Smooth muscle cell (in vitro differentiated cells): ENCODE measurements at regions not wholly inside any gene's neighbourhood (a gene's known extent, or its start where the extent isn't known, plus 50 kb on each side); places are given as distances from the start of the nearest gene placed in this dataset.
"Not testable (repeated sequence)": the region's sequence is repeated elsewhere in the genome, so short reads cannot be mapped to it uniquely, and the experiment has no call there.

Experiments used
- DNase-seq: peaks from one replicate; lab custom pipeline; 2025; ENCODE audit not compliant: unreplicated experiment; lab: John Stamatoyannopoulos, UW
- H2AFZ ChIP-seq: fragments of 200-600 bp; sonication (generic); 2 replicates; pipeline ENCODE4 v1.6.0; 2016; ENCODE audit warnings: antibody characterized with exemption, low read depth, mild to moderate bottlenecking
- H3F3A ChIP-seq: fragments of 200-600 bp; sonication (generic); 2 replicates; pipeline ENCODE4 v1.6.0; 2017; ENCODE audit warnings: antibody characterized with exemption, low read depth
- H3K27ac ChIP-seq: fragments of 200-600 bp; sonication (generic); 2 replicates; pipeline ENCODE4 v1.5.1; 2016; ENCODE audit warnings: low read depth, mild to moderate bottlenecking
- H3K27me3 ChIP-seq: fragments of 200-600 bp; sonication (generic); 2 replicates; pipeline ENCODE4 v1.6.1; 2016; ENCODE audit warnings: low read depth, mild to moderate bottlenecking
- H3K36me3 ChIP-seq: fragments of 200-600 bp; sonication (generic); 2 replicates; pipeline ENCODE4 v1.5.1; 2016; ENCODE audit warnings: low read depth
- H3K4me1 ChIP-seq: fragments of 200-600 bp; sonication (generic); 2 replicates; pipeline ENCODE4 v1.5.1; 2016; ENCODE audit warnings: low read depth
- H3K4me2 ChIP-seq: fragments of 200-600 bp; sonication (generic); 2 replicates; pipeline ENCODE4 v1.6.0; 2016; ENCODE audit warnings: mild to moderate bottlenecking
- H3K4me3 ChIP-seq: fragments of 200-600 bp; sonication (generic); 2 replicates; pipeline ENCODE4 v1.5.1; 2016; ENCODE audit warnings: mild to moderate bottlenecking
- H3K79me2 ChIP-seq: fragments of 200-600 bp; sonication (generic); 2 replicates; pipeline ENCODE4 v1.6.0; 2016; ENCODE audit warnings: low read depth, mild to moderate bottlenecking
- H3K9ac ChIP-seq: fragments of 200-600 bp; sonication (generic); 2 replicates; pipeline ENCODE4 v1.6.0; 2016; ENCODE audit warnings: low read depth
- H3K9me3 ChIP-seq: fragments of 200-600 bp; sonication (generic); replicated peaks from 2 replicates; pipeline ENCODE4 v1.5.1; 2016; ENCODE audit warnings: low read depth
- H4K20me1 ChIP-seq: fragments of 200-600 bp; sonication (generic); 2 replicates; pipeline ENCODE4 v1.6.0; 2016; ENCODE audit warnings: low read depth
- CTCF ChIP-seq: fragments of 200-600 bp; sonication (generic); IDR thresholded peaks from 2 replicates; pipeline ENCODE4 v1.5.1; 2017; ENCODE audit warnings: borderline replicate concordance, mild to moderate bottlenecking, antibody characterized with exemption; ENCODE audit not compliant: insufficient read depth, poor library complexity, severe bottlenecking
- WGBS: methylation state at CpG from one replicate; pipeline ENCODE4 v1.1.7; 2016; ENCODE audit warnings: low lambda C conversion rate; 5-methylcytosine and 5-hydroxymethylcytosine counted together

GRCh38 chr10:30688456-30688855 lies 58.9 kb upstream of the LYZL2 start:
- H2AFZ ChIP-seq = peak overlapping the region; percentile 75
- no peaks in the 10 kb centered on the region for H4K20me1 ChIP-seq
- no peak for DNase-seq
- no peaks in the 10 kb centered on the region for H3K9me3 ChIP-seq
- H3K27ac ChIP-seq = no peak overlapping the region
- H3K79me2 ChIP-seq = no peaks in the 10 kb centered on the region
- no peak overlapping the region for H3K4me2 ChIP-seq
- H3K27me3 ChIP-seq = peaks cover 17% of the 10 kb centered on the region
- no peak for TF ChIP-seq CTCF
- H3F3A ChIP-seq = no peaks in the 10 kb centered on the region
- no peaks in the 10 kb centered on the region for H3K4me1 ChIP-seq
- no peak overlapping the region for H3K9ac ChIP-seq
- H3K36me3 ChIP-seq = no peaks in the 10 kb centered on the region
- no peak overlapping the region for H3K4me3 ChIP-seq
- 50% methylated on average over 4 of the region's 4 CpGs for WGBS

GRCh38 chr10:30687698-30688213 lies 58.2 kb upstream of the LYZL2 start:
- Histone ChIP-seq H3K4me1 (no peaks in the 10 kb centered on the region), H3K9me3 (no peaks in the 10 kb centered on the region), H3K79me2 (no peaks in the 10 kb centered on the region), H3K36me3 (no peaks in the 10 kb centered on the region), H3K4me3 (no peak overlapping the region), H2AFZ (no peak overlapping the region), H3K27ac (no peak overlapping the region), H4K20me1 (no peaks in the 10 kb centered on the region), H3F3A (no peaks in the 10 kb centered on the region), H3K4me2 (no peak overlapping the region), H3K9ac (no peak overlapping the region), H3K27me3 (peaks cover 17% of the 10 kb centered on the region)
- peak; percentile 88 for TF ChIP-seq CTCF
- under 1% methylated on average over 7 of the region's 7 CpGs for WGBS
- peak; percentile 50 for DNase-seq

- Histone ChIP-seq H3K9me3 (no peaks in the 10 kb centered on the region), H4K20me1 (no peaks in the 10 kb centered on the region), H3F3A (no peaks in the 10 kb centered on the region), H3K27me3 (peaks cover 17% of the 10 kb centered on the region), H3K4me1 (no peaks in the 10 kb centered on the region), H3K4me3 (no peak overlapping the region), H3K9ac (no peak overlapping the region), H3K4me2 (no peak overlapping the region), H2AFZ (no peak overlapping the region), H3K27ac (no peak overlapping the region), H3K36me3 (no peaks in the 10 kb centered on the region), H3K79me2 (no peaks in the 10 kb centered on the region)
- DNase-seq = no peak
- TF ChIP-seq CTCF = no peak
- 59% methylated on average over 3 of the region's 3 CpGs for WGBS
These were observed 57.2 kb upstream of the LYZL2 start for GRCh38 chr10:30686708-30687107.

- Histone ChIP-seq H3K36me3 (no peaks in the 10 kb centered on the region), H3K4me2 (no peak overlapping the region), H3K27me3 (peaks cover 17% of the 10 kb centered on the region), H3K4me1 (no peaks in the 10 kb centered on the region), H3F3A (no peaks in the 10 kb centered on the region), H3K4me3 (no peak overlapping the region), H3K27ac (no peak overlapping the region), H2AFZ (no peak overlapping the region), H3K79me2 (no peaks in the 10 kb centered on the region), H3K9ac (no peak overlapping the region), H3K9me3 (no peaks in the 10 kb centered on the region), H4K20me1 (no peaks in the 10 kb centered on the region)
- no peak for DNase-seq
- WGBS = 95% methylated on average over 10 of the region's 10 CpGs
- no peak for TF ChIP-seq CTCF
These were observed 53.9 kb upstream of the LYZL2 start for GRCh38 chr10:30683496-30683895.

GRCh38 chr10:30682377-30683199 lies 53.0 kb upstream of the LYZL2 start:
- H3K27me3 ChIP-seq = peaks cover 17% of the 10 kb centered on the region
- H3K4me3 ChIP-seq, H3K9ac ChIP-seq, H3K79me2 ChIP-seq, H3K36me3 ChIP-seq, H2AFZ ChIP-seq, DNase-seq, H3K4me1 ChIP-seq, H3K9me3 ChIP-seq, H4K20me1 ChIP-seq, H3F3A ChIP-seq: not testable (repeated sequence)
- peak overlapping the region; percentile 64 for H3K27ac ChIP-seq
- H3K4me2 ChIP-seq = peak overlapping the region; percentile 11
- 58% methylated on average over 9 of the region's 9 CpGs for WGBS
